ENCODE measurements at regions not wholly inside any gene's neighbourhood (a gene's known extent, or its start where the extent isn't known, plus 50 kb on each side); places are given as distances from the start of the nearest gene placed in this dataset.

GRCh38 chrX:20431486-20431885 lies 164.8 kb upstream of the RPS6KA3 start:
- no peak for DNase-seq (ENCODE audit: low spot score)

GRCh38 chrX:20427173-20427770 lies 160.6 kb upstream of the RPS6KA3 start:
- DNase-seq (ENCODE audit: low spot score), result no peak

GRCh38 chrX:20421697-20422096 lies 155.0 kb upstream of the RPS6KA3 start:
- no peak for DNase-seq (ENCODE audit: low spot score)

GRCh38 chrX:20421275-20421674 lies 154.6 kb upstream of the RPS6KA3 start:
- DNase-seq (ENCODE audit: low spot score), result no peak

- no peak for DNase-seq (ENCODE audit: low spot score)
These were observed 153.3 kb upstream of the RPS6KA3 start for GRCh38 chrX:20420058-20420457.

GRCh38 chrX:20418379-20419150 lies 151.9 kb upstream of the RPS6KA3 start:
- no peak for DNase-seq (ENCODE audit: low spot score)

- no peak for DNase-seq (ENCODE audit: low spot score)
These were observed 148.2 kb upstream of the RPS6KA3 start for GRCh38 chrX:20414762-20415445.

GRCh38 chrX:20414066-20414465 lies 147.4 kb upstream of the RPS6KA3 start:
- no peak for DNase-seq (ENCODE audit: low spot score)

GRCh38 chrX:20412871-20413486 lies 146.3 kb upstream of the RPS6KA3 start:
- no peak for DNase-seq (ENCODE audit: low spot score)

GRCh38 chrX:20410540-20410939 lies 143.8 kb upstream of the RPS6KA3 start:
- no peak for DNase-seq (ENCODE audit: low spot score)

- DNase-seq (ENCODE audit: low spot score), result no peak
These were observed 143.3 kb upstream of the RPS6KA3 start for GRCh38 chrX:20409991-20410390.

- DNase-seq (ENCODE audit: low spot score), result no peak
These were observed 136.2 kb upstream of the RPS6KA3 start for GRCh38 chrX:20402956-20403355.

- DNase-seq (ENCODE audit: low spot score), result no peak
These were observed 133.2 kb upstream of the RPS6KA3 start for GRCh38 chrX:20399728-20400414.

GRCh38 chrX:20397587-20397986 lies 130.9 kb upstream of the RPS6KA3 start:
- DNase-seq (ENCODE audit: low spot score), result no peak

- no peak for DNase-seq (ENCODE audit: low spot score)
These were observed 127.7 kb upstream of the RPS6KA3 start for GRCh38 chrX:20394451-20394850.

- DNase-seq (ENCODE audit: low spot score), result no peak
These were observed 127.2 kb upstream of the RPS6KA3 start for GRCh38 chrX:20393944-20394343.

- DNase-seq (ENCODE audit: low spot score), result no peak
These were observed 121.9 kb upstream of the RPS6KA3 start for GRCh38 chrX:20388594-20388993.

- DNase-seq (ENCODE audit: low spot score), result no peak
These were observed 116.8 kb upstream of the RPS6KA3 start for GRCh38 chrX:20383477-20383876.

- DNase-seq (ENCODE audit: low spot score), result no peak
These were observed 116.0 kb upstream of the RPS6KA3 start for GRCh38 chrX:20382518-20383297.

- no peak for DNase-seq (ENCODE audit: low spot score)
These were observed 115.4 kb upstream of the RPS6KA3 start for GRCh38 chrX:20382082-20382481.

- DNase-seq (ENCODE audit: low spot score), result no peak
These were observed 111.7 kb upstream of the RPS6KA3 start for GRCh38 chrX:20378233-20378920.

All from iPS-NIHi11 (cell line).